ENCODE measurements at regions not wholly inside any gene's neighbourhood (a gene's known extent, or its start where the extent isn't known, plus 50 kb on each side); places are given as distances from the start of the nearest gene placed in this dataset.

- 6 to 44% (median 27%) methylated on average over 3 of the region's 3 CpGs for WGBS, 3 donors
- Histone ChIP-seq H3K4me1 (ENCODE audit: control insufficient read depth in 3 of 3, insufficient read depth in 2 of 3, low read depth in 1 of 3, low read length in 2 of 3) (peaks cover 0 to 17% (median 2%) of the 10 kb centered on the region in 3 donors), H3K27ac (ENCODE audit: low read depth in 1 of 3, low read length in 2 of 3) (no peak overlapping the region), H3K27me3 (ENCODE audit: control insufficient read depth in 3 of 3, insufficient read depth in 3 of 3, low read length in 3 of 3) (peaks cover 0 to 2% (median 0%) of the 10 kb centered on the region in 3 donors), H3K9me3 (ENCODE audit: control insufficient read depth in 2 of 2, insufficient read depth in 1 of 2, low read depth in 1 of 2, low read length in 1 of 2) (no peaks in the 10 kb centered on the region), H3K4me3 (ENCODE audit: low read depth in 1 of 3, low read length in 3 of 3) (no peak overlapping the region), H3K36me3 (ENCODE audit: control insufficient read depth in 3 of 3, insufficient read depth in 2 of 3, low read depth in 1 of 3, low read length in 3 of 3) (no peaks in the 10 kb centered on the region)
- DNase-seq (peak; percentile 85), FAIRE-seq (no peak)
Observed at GRCh38 chr18:48488388-48488850, 50.4 kb upstream of the CTIF start.

- H3K9me3 ChIP-seq (ENCODE audit: control insufficient read depth in 2 of 2, insufficient read depth in 1 of 2, low read depth in 1 of 2, low read length in 1 of 2): no peaks in the 10 kb centered on the region
- DNase-seq (no peak), FAIRE-seq (no peak)
- H3K27ac ChIP-seq (ENCODE audit: low read depth in 1 of 3, low read length in 2 of 3): no peak overlapping the region
- no peaks in the 10 kb centered on the region for H3K36me3 ChIP-seq (ENCODE audit: control insufficient read depth in 3 of 3, insufficient read depth in 2 of 3, low read depth in 1 of 3, low read length in 3 of 3)
- peaks cover 0 to 17% (median 2%) of the 10 kb centered on the region in 3 donors for H3K4me1 ChIP-seq (ENCODE audit: control insufficient read depth in 3 of 3, insufficient read depth in 2 of 3, low read depth in 1 of 3, low read length in 2 of 3)
- H3K4me3 ChIP-seq (ENCODE audit: low read depth in 1 of 3, low read length in 3 of 3): no peak overlapping the region
- 38 to 46% (median 44%) methylated on average over 2 of the region's 2 CpGs for WGBS, 3 donors
- peaks cover 0 to 2% (median 0%) of the 10 kb centered on the region in 3 donors for H3K27me3 ChIP-seq (ENCODE audit: control insufficient read depth in 3 of 3, insufficient read depth in 3 of 3, low read length in 3 of 3)
Observed at GRCh38 chr18:48486754-48487153, 52.1 kb upstream of the CTIF start.

GRCh38 chr18:48485828-48486405 is 52.9 kb upstream of the CTIF start:
- DNase-seq: no peak
- Histone ChIP-seq H3K27ac (ENCODE audit: low read depth in 1 of 3, low read length in 2 of 3) (no peak overlapping the region), H3K36me3 (ENCODE audit: control insufficient read depth in 3 of 3, insufficient read depth in 2 of 3, low read depth in 1 of 3, low read length in 3 of 3) (no peaks in the 10 kb centered on the region), H3K9me3 (ENCODE audit: control insufficient read depth in 2 of 2, insufficient read depth in 1 of 2, low read depth in 1 of 2, low read length in 1 of 2) (no peaks in the 10 kb centered on the region), H3K27me3 (ENCODE audit: control insufficient read depth in 3 of 3, insufficient read depth in 3 of 3, low read length in 3 of 3) (peaks cover 0 to 2% (median 0%) of the 10 kb centered on the region in 3 donors), H3K4me1 (ENCODE audit: control insufficient read depth in 3 of 3, insufficient read depth in 2 of 3, low read depth in 1 of 3, low read length in 2 of 3) (peaks cover 0 to 17% (median 2%) of the 10 kb centered on the region in 3 donors), H3K4me3 (ENCODE audit: low read depth in 1 of 3, low read length in 3 of 3) (no peak overlapping the region)
- 72 to 78% (median 75%) methylated on average over 5 of the region's 5 CpGs for WGBS, 3 donors
- no peak for FAIRE-seq

GRCh38 chr18:48481092-48481491 is 57.7 kb upstream of the CTIF start:
- Histone ChIP-seq H3K27ac (ENCODE audit: low read depth in 1 of 3, low read length in 2 of 3) (no peak overlapping the region), H3K4me3 (ENCODE audit: low read depth in 1 of 3, low read length in 3 of 3) (no peak overlapping the region), H3K4me1 (ENCODE audit: control insufficient read depth in 3 of 3, insufficient read depth in 2 of 3, low read depth in 1 of 3, low read length in 2 of 3) (no peaks in the 10 kb centered on the region), H3K27me3 (ENCODE audit: control insufficient read depth in 3 of 3, insufficient read depth in 3 of 3, low read length in 3 of 3) (peaks cover 0 to 2% (median 0%) of the 10 kb centered on the region in 3 donors), H3K9me3 (ENCODE audit: control insufficient read depth in 2 of 2, insufficient read depth in 1 of 2, low read depth in 1 of 2, low read length in 1 of 2) (peaks cover 0 to 3% of the 10 kb centered on the region in 2 donors), H3K36me3 (ENCODE audit: control insufficient read depth in 3 of 3, insufficient read depth in 2 of 3, low read depth in 1 of 3, low read length in 3 of 3) (no peaks in the 10 kb centered on the region)
- WGBS, 3 donors: 56 to 66% (median 57%) methylated on average over 2 of the region's 2 CpGs
- DNase-seq (no peak), FAIRE-seq (no peak)

- 84 to 89% (median 87%) methylated on average over 1 of the region's 1 CpG for WGBS, 3 donors
- FAIRE-seq (peak; percentile 65), DNase-seq (no peak)
- H3K9me3 ChIP-seq (ENCODE audit: control insufficient read depth in 2 of 2, insufficient read depth in 1 of 2, low read depth in 1 of 2, low read length in 1 of 2): peaks cover 0 to 3% of the 10 kb centered on the region in 2 donors
- no peaks in the 10 kb centered on the region for H3K36me3 ChIP-seq (ENCODE audit: control insufficient read depth in 3 of 3, insufficient read depth in 2 of 3, low read depth in 1 of 3, low read length in 3 of 3)
- no peaks in the 10 kb centered on the region for H3K4me1 ChIP-seq (ENCODE audit: control insufficient read depth in 3 of 3, insufficient read depth in 2 of 3, low read depth in 1 of 3, low read length in 2 of 3)
- H3K4me3 ChIP-seq (ENCODE audit: low read depth in 1 of 3, low read length in 3 of 3): no peak overlapping the region
- peaks cover 0 to 2% (median 0%) of the 10 kb centered on the region in 3 donors for H3K27me3 ChIP-seq (ENCODE audit: control insufficient read depth in 3 of 3, insufficient read depth in 3 of 3, low read length in 3 of 3)
- no peak overlapping the region for H3K27ac ChIP-seq (ENCODE audit: low read depth in 1 of 3, low read length in 2 of 3)
Observed at GRCh38 chr18:48479531-48479930, 59.3 kb upstream of the CTIF start.

- H3K27me3 ChIP-seq (ENCODE audit: control insufficient read depth in 3 of 3, insufficient read depth in 3 of 3, low read length in 3 of 3): no peaks in the 10 kb centered on the region
- no peaks in the 10 kb centered on the region for H3K4me1 ChIP-seq (ENCODE audit: control insufficient read depth in 3 of 3, insufficient read depth in 2 of 3, low read depth in 1 of 3, low read length in 2 of 3)
- no peak for DNase-seq
- H3K4me3 ChIP-seq (ENCODE audit: low read depth in 1 of 3, low read length in 3 of 3): no peak overlapping the region
- FAIRE-seq: peak; percentile 10
- H3K36me3 ChIP-seq (ENCODE audit: control insufficient read depth in 3 of 3, insufficient read depth in 2 of 3, low read depth in 1 of 3, low read length in 3 of 3): no peaks in the 10 kb centered on the region
- 71 to 91% (median 86%) methylated on average over 2 of the region's 2 CpGs for WGBS, 3 donors
- H3K27ac ChIP-seq (ENCODE audit: low read depth in 1 of 3, low read length in 2 of 3): no peak overlapping the region
- H3K9me3 ChIP-seq (ENCODE audit: control insufficient read depth in 2 of 2, insufficient read depth in 1 of 2, low read depth in 1 of 2, low read length in 1 of 2): peaks cover under 1 to 5% of the 10 kb centered on the region in 2 donors
Observed at GRCh38 chr18:48477348-48477747, 61.5 kb upstream of the CTIF start.

GRCh38 chr18:48476550-48476917 is 62.3 kb upstream of the CTIF start:
- FAIRE-seq: no peak

GRCh38 chr18:48475635-48476549 is 62.9 kb upstream of the CTIF start:
- H3K27ac ChIP-seq (ENCODE audit: low read depth in 1 of 3, low read length in 2 of 3): no peak overlapping the region
- WGBS, 3 donors: 32 to 37% (median 32%) methylated on average over 8 of the region's 8 CpGs
- DNase-seq (peak; percentile 68 to 74), FAIRE-seq (no peak)
- peaks cover 1 to 11% of the 10 kb centered on the region in 2 donors for H3K9me3 ChIP-seq (ENCODE audit: control insufficient read depth in 2 of 2, insufficient read depth in 1 of 2, low read depth in 1 of 2, low read length in 1 of 2)
- no peaks in the 10 kb centered on the region for H3K36me3 ChIP-seq (ENCODE audit: control insufficient read depth in 3 of 3, insufficient read depth in 2 of 3, low read depth in 1 of 3, low read length in 3 of 3)
- no peaks in the 10 kb centered on the region for H3K27me3 ChIP-seq (ENCODE audit: control insufficient read depth in 3 of 3, insufficient read depth in 3 of 3, low read length in 3 of 3)
- H3K4me1 ChIP-seq (ENCODE audit: control insufficient read depth in 3 of 3, insufficient read depth in 2 of 3, low read depth in 1 of 3, low read length in 2 of 3): no peaks in the 10 kb centered on the region
- no peak overlapping the region for H3K4me3 ChIP-seq (ENCODE audit: low read depth in 1 of 3, low read length in 3 of 3)

More at GRCh38 chr18:48476550-48476917, 62.3 kb upstream of the CTIF start:
- Histone ChIP-seq H3K9me3 (ENCODE audit: control insufficient read depth in 2 of 2, insufficient read depth in 1 of 2, low read depth in 1 of 2, low read length in 1 of 2) (peaks cover 1 to 11% of the 10 kb centered on the region in 2 donors), H3K4me3 (ENCODE audit: low read depth in 1 of 3, low read length in 3 of 3) (no peak overlapping the region), H3K27ac (ENCODE audit: low read depth in 1 of 3, low read length in 2 of 3) (no peak overlapping the region), H3K36me3 (ENCODE audit: control insufficient read depth in 3 of 3, insufficient read depth in 2 of 3, low read depth in 1 of 3, low read length in 3 of 3) (no peaks in the 10 kb centered on the region), H3K27me3 (ENCODE audit: control insufficient read depth in 3 of 3, insufficient read depth in 3 of 3, low read length in 3 of 3) (no peaks in the 10 kb centered on the region), H3K4me1 (ENCODE audit: control insufficient read depth in 3 of 3, insufficient read depth in 2 of 3, low read depth in 1 of 3, low read length in 2 of 3) (no peaks in the 10 kb centered on the region)
- 64 to 79% (median 77%) methylated on average over 3 of the region's 3 CpGs for whole genome bisulfite sequencing, 3 donors
- no peak for DNase-seq
